HG03432 (cell line): ENCODE measurements at regions not wholly inside any gene's neighbourhood (a gene's known extent, or its start where the extent isn't known, plus 50 kb on each side); places are given as distances from the start of the nearest gene placed in this dataset.
"Not testable (repeated sequence)": the region's sequence is repeated elsewhere in the genome, so short reads cannot be mapped to it uniquely, and the experiment has no call there.

Experiments used
- ATAC-seq: cut with Tn5 transposase; IDR thresholded peaks from one replicate; pipeline ENCODE4 v1.9.1; 2021; ENCODE audit warnings: mild to moderate bottlenecking, moderate library complexity; ENCODE audit not compliant: unreplicated experiment

DNA sequence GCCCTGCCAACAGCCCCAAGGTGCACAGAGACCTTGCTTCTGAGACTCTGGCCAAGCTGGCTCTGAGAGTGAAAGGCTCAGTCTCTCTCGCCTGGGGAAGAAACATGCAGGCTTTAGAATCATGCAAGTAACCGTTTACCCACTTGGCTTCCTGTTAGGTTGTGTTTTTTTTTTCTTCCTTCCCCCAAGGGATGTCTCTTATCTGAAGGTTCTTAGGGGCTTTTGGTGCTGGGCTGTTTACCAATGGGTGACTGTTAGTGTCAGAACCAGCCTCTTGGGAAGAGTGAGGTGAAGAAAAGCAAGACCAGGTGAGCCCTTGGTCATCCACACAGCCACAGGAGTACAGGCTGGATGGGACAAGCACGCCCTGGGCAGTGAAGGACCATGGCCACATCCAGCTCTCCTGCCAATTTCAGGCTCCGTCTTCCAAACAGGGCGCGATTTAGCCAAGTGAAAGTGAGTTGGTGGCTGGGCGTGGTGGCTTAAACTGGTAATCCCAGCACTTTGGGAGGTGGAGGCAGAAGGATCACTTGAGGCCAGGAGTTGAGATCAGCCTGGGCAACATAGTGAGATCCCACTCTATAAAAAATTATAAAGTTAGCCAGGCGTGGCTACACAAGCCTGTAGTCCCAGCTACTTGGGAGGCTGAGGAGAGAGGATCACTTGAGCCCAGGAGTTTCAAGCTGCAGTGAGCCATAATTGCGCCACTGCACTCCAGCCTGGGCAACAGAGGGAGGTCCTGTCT is 76.3 kb upstream of the CUX1 start:
- peak; percentile 61 for ATAC-seq

DNA sequence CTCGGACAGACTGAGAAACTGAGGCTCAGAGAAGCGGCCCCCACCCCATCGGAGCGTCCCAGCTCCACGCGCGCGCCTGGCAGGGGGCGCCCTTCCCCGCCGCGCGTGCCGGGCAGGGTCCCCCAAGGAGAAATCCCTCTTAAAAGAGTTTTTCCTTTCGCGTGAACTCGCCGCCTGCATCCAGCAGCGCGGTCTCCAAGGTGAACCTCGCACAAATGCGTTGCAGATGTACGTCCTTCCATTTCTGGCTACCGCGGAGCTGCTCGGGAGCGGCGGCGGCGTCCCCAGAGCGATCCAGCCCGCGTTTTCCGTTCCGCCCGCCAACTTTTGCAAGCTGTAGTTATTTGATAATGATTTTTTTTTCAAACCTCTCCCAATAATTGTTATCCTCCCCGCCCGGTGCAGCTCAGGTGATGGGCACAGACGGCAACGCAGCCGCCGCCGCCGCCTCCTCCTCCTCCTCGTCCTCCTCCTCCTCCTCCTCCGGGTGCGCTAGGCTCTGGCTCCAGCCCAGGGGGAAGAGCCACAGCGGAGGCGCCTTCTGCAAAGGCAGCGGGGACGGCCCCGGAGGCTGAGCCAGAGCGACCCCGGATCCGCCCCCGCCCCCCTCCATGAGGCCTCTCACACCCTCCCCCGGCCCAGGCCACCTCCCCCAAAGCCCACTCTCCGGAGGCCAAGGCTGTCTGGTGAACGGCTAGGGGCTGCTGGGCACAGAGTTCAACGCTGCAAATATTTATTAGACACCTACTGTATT is 74.0 kb upstream of the CUX1 start:
- ATAC-seq, result no peak

DNA sequence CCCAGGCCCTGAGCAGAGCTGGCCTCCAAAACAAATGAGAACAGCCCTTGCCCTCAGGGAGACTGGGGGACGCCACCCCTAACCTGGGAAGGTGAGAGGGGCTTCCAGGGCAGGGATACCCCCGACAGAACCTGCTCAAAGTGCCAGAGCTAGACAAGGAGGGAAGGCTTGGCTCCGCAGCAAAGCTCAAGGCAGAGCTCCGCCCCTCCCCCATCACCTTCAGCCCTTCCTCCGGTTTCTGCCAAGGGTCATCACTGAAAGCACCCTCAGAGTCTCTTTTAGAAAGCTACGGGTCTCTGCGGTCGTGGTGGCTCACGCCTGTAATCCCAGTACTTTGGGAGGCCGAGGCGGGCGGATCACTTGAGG is 73.4 kb upstream of the CUX1 start:
- no peak for ATAC-seq

DNA sequence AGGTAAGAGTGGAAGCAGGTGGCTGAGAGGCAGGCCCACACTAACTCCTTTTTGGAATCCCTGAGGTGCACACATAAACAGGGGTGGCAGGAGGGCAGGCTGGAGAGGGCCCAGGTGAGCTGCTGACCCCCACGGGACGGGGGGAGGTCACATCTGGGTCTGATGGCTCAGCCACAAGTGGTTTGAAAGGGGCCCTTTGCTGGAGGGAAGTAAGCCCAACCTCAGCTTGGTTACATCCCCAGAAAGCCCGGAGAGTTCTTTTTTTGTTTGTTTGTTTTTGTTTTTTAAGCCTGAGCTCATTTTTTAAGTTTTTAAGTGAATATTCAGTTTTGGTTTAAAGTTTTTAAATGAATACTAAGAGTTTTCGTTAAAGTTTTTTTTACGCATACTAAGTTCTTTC is 72.8 kb upstream of the CUX1 start:
- no peak for ATAC-seq

DNA sequence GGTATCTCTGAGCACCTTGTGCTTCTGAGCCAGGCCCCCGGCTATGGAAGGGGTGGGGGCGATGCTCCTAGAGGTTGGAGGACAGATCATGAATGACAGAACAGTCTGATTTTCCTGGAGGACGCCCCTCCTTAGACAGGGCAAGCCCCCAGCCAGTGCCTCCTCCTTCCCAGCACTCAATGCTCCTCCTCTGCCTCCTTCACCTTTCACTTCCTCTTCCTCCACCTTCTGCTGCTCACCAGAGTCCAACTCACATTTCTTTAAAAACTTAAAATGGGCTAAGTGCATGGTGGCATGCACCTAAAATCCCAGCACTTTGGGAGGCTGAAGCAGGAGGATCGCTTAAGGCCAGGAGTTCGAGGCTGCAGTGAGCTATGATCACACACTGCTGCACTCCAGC is 71.1 kb upstream of the CUX1 start:
- no peak for ATAC-seq

DNA sequence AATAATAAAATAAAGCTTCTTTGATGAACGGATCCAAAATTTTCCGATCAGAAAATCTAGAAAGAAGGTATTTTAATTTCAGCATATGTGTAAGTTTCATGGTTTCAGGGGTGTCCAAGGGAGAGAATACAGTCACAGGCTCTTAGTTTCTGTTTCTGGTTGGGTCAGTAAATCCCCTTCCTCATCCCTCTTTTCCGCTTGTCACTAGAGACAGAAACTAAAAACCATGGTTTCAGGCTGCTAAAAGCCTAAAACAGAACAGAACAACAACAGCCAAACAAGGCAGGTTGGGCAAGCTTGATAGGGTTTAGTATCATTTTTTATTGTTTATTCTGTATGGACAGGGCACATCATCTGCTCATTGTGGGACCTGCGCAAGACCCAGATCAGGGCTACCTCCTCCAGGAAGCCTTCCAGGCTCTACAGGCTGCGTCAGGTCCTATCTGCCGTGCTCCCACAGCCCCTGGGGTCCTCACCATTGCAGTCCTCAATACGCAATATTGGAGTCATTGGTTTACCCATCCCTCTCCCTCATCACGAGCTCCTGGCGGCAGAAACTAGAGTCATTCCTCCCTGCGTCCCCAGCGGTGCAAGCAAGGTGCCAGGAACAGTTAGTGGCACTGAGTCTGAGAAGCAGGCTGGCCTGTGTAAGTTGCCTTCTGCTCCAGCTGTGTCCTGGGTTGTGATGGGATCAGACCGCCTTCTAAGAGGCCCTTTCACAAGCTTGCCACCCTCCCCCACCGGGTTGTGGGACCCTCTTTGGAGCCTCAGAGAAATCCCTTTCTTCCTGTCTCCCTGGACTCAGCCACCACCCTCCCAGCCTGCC is 70.2 kb upstream of the CUX1 start:
- ATAC-seq, result no peak

DNA sequence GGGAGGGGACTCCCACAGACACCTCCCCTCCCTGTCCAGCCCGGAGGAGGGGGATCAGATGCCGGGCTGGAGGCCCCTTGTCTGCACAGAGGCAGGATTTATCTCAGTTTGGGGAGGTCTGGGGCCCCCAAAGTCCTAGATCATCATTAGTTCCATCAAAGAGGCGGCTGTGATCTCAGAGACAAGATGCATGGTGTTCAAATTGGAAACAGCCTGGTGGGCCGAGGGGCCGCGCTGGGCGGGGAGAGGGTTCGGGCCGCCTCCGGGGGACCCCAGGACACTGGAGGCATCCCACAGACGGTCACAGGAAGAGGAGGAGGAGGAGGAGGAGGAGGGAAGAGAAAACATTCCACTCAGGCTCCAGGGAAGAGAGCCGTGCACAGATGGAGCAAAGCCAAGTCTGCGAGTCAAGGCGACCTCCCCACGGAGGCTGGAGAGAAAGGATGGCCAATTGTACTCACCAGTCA is 69.5 kb upstream of the CUX1 start:
- no peak for ATAC-seq

DNA sequence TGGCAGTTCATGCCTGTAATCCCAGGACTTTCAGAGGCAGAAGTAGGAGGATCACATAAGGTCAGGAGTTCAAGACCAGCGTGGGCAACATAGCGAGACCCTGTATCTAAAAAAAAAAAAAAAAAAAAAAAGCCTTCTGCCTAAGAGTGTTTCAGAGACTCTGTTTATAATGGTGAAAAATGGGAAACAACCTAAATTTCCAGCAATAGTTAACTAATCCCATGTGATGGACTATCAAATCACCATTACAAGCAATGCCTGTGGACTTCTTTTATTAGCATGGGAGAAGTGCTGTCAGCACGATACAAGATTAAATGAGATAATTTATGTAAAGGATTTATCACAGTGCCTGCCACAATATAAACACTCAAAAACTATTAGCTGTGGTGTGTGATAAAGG is 67.5 kb upstream of the CUX1 start:
- ATAC-seq, result no peak

DNA sequence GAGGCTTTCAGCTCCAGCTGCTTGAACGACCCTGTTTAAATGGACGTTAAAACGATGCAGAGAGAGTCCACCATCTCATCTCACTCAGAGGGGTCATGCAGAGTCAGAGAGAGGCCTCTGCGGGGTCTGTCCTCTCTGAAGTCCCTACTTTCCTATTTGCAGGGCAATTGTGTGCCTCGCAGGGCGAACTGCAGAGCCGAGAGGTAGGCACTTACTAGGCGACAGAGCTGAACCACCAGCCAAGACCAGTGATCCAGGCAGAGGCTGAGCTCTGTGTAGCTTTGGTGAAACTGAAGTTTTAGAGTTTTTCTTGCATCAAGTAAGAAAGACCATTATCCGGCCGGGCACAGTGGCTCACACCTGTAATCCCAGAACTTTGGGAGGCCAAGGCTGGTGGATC is 64.1 kb upstream of the CUX1 start:
- no peak for ATAC-seq

DNA sequence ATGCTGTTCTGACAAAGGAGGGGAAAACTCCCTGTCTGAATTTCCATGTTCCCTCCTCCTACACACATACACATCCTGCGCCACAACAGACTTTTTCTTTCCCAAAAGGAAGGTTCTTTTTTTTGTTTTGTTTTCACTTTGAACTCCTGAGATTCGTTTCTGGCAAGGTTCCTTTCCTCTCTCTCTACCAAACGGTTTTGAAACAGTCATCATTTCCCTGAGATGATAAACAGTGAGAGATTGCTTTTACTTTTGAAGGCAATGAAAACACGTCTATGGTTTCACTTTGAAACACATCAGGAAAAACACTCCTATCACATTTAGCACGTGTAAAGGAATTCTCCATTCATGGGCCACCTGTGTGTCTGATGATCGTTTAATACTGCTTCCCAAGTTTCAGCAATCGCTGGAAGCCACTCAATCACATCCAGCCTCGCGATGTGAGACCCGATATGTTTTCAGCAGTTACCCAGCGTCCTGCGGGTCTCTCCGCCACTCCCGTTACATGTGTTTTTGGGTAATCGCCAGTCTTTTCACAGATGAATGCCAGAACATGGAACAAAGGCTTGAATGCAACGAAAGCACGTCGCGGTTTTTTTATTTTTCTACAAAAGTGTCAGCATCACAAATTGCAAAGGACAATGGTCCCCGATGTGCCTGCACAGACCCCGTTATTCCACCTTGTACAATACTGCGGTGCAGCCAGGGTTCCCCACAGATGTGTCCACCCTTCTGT is 62.8 kb upstream of the CUX1 start:
- no peak for ATAC-seq

DNA sequence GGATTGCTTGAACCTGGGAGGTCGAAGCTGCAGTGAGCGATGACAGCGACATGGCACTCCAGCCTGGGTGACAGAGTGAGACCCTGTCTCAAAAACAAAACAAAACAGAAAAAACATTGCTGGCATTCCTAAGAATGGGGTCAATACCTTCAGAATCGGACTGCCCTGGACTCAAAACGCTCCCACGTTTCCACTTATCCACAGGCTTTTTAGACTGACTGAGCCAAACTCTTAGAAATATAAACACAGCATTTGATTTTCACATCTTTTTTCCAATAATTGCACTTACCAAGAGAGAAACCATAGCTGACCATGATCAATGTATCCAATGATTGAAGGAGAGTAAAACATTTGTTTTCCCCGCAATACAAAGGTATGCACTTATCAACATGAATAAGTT is 59.5 kb upstream of the CUX1 start:
- no peak for ATAC-seq

DNA sequence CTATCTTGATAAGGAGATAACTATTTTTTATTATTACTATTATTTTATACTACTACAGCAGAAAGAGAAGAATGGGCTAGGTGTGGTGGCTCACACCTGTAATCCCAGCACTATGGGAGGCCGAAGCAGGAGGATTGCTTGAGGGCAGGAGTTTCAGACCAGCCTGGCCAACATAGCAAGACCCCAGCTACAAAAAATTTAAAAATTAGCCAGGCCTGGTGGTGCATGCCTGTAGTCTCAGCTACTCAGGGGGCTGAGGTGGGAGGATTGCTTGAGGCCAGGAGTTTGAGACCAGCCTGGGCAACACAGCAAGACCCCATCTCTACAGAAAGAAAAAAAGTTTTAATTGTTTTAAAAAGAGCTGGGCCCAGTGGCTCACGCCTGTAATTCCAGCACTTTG is 58.9 kb upstream of the CUX1 start:
- ATAC-seq, result not testable (repeated sequence)

DNA sequence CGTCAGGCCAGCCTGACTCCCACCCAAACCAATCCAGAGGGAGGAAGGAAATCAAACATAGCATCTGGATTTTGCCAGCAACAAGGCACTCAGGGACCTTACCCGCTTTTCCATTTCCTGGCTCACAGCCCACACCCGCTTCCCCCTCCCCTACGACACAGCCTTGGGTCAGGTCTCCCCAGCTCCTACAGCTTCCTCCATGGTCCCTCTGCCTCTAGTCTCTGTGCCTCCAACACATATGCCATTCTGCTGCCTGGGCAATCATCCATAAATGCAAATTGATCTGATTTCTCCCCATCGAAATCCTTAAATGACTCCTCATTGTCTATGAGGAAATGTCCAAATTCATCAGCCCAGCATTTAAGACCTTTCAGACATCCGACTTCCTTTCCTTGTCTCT is 53.2 kb upstream of the CUX1 start:
- ATAC-seq, result no peak

DNA sequence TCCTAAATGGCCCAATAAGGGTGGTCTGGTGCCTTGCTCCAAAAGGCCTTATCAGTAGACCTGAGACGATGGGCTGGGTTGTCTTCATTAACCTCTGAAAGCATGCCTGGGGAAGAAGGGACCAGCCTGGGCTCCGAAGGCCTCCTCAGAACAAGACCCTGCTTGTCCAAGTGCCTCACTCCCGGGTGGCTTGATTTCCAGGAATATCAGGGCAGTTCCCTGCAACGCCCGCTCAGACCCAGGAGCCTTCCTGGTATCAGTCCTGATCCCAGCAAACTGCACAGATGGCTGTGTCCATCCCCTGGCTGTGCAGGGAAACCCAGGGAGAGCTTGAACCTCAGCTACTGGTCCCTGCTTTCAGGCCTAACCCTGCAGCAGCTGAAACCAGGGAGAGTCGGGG is 49.9 kb upstream of the CUX1 start:
- no peak for ATAC-seq
